ENCODE measurements at regions not wholly inside any gene's neighbourhood (a gene's known extent, or its start where the extent isn't known, plus 50 kb on each side); places are given as distances from the start of the nearest gene placed in this dataset.

- Mint-ChIP-seq H3K27me3 (ENCODE audit: unreplicated experiment) (no peaks in the 10 kb centered on the region), H3K4me3 (ENCODE audit: unreplicated experiment) (no peak overlapping the region), H3K36me3 (ENCODE audit: unreplicated experiment) (no peaks in the 10 kb centered on the region), H3K9me3 (ENCODE audit: unreplicated experiment) (peaks cover 2% of the 10 kb centered on the region), H3K27ac (ENCODE audit: unreplicated experiment) (no peak overlapping the region), H3K4me1 (ENCODE audit: low read depth, unreplicated experiment) (peaks cover 3% of the 10 kb centered on the region)
- TF ChIP-seq CTCF (IDR thresholded peaks at IDR 0.05; ENCODE audit: partially characterized antibody, unreplicated experiment), result no peak
- DNase-seq, result no peak
These were observed 237.3 kb downstream of the BMP2 start for GRCh38 chr20:7004801-7005200.

GRCh38 chr20:7010527-7010926 is 243.0 kb downstream of the BMP2 start:
- no peak for DNase-seq
- H3K9me3 Mint-ChIP-seq (ENCODE audit: unreplicated experiment), result peaks cover 2% of the 10 kb centered on the region
- no peaks in the 10 kb centered on the region for H3K36me3 Mint-ChIP-seq (ENCODE audit: unreplicated experiment)

GRCh38 chr20:7015257-7015656 is 247.8 kb downstream of the BMP2 start:
- no peaks in the 10 kb centered on the region for H3K36me3 Mint-ChIP-seq (ENCODE audit: unreplicated experiment)
- no peak for DNase-seq
- no peak overlapping the region for H3K27ac Mint-ChIP-seq (ENCODE audit: unreplicated experiment)
- H3K4me3 Mint-ChIP-seq (ENCODE audit: unreplicated experiment), result no peak overlapping the region
- H3K4me1 Mint-ChIP-seq (ENCODE audit: low read depth, unreplicated experiment), result peaks cover 6% of the 10 kb centered on the region
- H3K27me3 Mint-ChIP-seq (ENCODE audit: unreplicated experiment), result no peaks in the 10 kb centered on the region
- TF ChIP-seq CTCF (IDR thresholded peaks at IDR 0.05; ENCODE audit: partially characterized antibody, unreplicated experiment), result no peak
- H3K9me3 Mint-ChIP-seq (ENCODE audit: unreplicated experiment), result no peaks in the 10 kb centered on the region

More at GRCh38 chr20:7010527-7010926, 243.0 kb downstream of the BMP2 start:
- H3K27ac Mint-ChIP-seq (ENCODE audit: unreplicated experiment), result no peak overlapping the region
- H3K27me3 Mint-ChIP-seq (ENCODE audit: unreplicated experiment), result no peaks in the 10 kb centered on the region
- H3K4me1 Mint-ChIP-seq (ENCODE audit: low read depth, unreplicated experiment), result peaks cover 5% of the 10 kb centered on the region
- no peak for TF ChIP-seq CTCF (IDR thresholded peaks at IDR 0.05; ENCODE audit: partially characterized antibody, unreplicated experiment)
- no peak overlapping the region for H3K4me3 Mint-ChIP-seq (ENCODE audit: unreplicated experiment)

GRCh38 chr20:7022597-7022996 is 255.1 kb downstream of the BMP2 start:
- Mint-ChIP-seq H3K9me3 (ENCODE audit: unreplicated experiment) (peaks cover 9% of the 10 kb centered on the region), H3K27me3 (ENCODE audit: unreplicated experiment) (peaks cover 4% of the 10 kb centered on the region), H3K27ac (ENCODE audit: unreplicated experiment) (no peak overlapping the region), H3K36me3 (ENCODE audit: unreplicated experiment) (peaks cover 16% of the 10 kb centered on the region), H3K4me1 (ENCODE audit: low read depth, unreplicated experiment) (no peaks in the 10 kb centered on the region), H3K4me3 (ENCODE audit: unreplicated experiment) (no peak overlapping the region)
- TF ChIP-seq CTCF (IDR thresholded peaks at IDR 0.05; ENCODE audit: partially characterized antibody, unreplicated experiment), result no peak
- no peak for DNase-seq

GRCh38 chr20:7025635-7026034 is 258.1 kb downstream of the BMP2 start:
- no peaks in the 10 kb centered on the region for H3K4me1 Mint-ChIP-seq (ENCODE audit: low read depth, unreplicated experiment)
- no peak for TF ChIP-seq CTCF (IDR thresholded peaks at IDR 0.05; ENCODE audit: partially characterized antibody, unreplicated experiment)
- H3K36me3 Mint-ChIP-seq (ENCODE audit: unreplicated experiment), result peaks cover 16% of the 10 kb centered on the region
- H3K27ac Mint-ChIP-seq (ENCODE audit: unreplicated experiment), result no peak overlapping the region
- DNase-seq, result no peak
- peaks cover 4% of the 10 kb centered on the region for H3K27me3 Mint-ChIP-seq (ENCODE audit: unreplicated experiment)
- H3K4me3 Mint-ChIP-seq (ENCODE audit: unreplicated experiment), result no peak overlapping the region
- H3K9me3 Mint-ChIP-seq (ENCODE audit: unreplicated experiment), result peaks cover 9% of the 10 kb centered on the region
